ENCODE measurements at regions not wholly inside any gene's neighbourhood (a gene's known extent, or its start where the extent isn't known, plus 50 kb on each side); places are given as distances from the start of the nearest gene placed in this dataset.

DNA sequence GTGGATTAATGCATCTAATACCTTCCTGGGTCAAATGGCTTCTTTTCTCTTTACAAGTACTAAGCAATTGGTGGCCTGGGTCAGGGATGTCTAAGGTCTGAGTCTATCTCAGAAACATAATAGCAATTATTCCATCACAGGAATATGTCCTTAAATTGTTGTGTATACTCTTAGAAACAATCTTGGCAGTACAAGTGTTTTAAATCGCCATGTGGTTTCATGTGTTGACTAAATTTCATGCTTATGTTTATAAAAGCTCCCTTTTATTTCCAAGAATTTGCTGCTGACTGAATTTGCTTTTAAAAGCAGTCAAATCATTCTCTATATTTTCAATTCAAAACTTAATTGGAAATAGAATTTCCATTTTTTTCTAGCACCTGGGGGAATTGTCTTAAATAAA lies 125.3 kb upstream of the PACRGL start (continued):
- TF ChIP-seq, protein P1, sequence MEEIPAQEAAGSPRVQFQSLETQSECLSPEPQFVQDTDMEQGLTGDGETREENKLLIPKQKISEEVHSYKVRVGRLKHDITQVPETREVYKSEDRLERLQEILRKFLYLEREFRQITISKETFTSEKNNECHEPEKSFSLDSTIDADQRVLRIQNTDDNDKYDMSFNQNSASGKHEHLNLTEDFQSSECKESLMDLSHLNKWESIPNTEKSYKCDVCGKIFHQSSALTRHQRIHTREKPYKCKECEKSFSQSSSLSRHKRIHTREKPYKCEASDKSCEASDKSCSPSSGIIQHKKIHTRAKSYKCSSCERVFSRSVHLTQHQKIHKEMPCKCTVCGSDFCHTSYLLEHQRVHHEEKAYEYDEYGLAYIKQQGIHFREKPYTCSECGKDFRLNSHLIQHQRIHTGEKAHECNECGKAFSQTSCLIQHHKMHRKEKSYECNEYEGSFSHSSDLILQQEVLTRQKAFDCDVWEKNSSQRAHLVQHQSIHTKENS (CRISPR knock-in tag; IDR thresholded peaks at IDR 0.05): no peak
- TF ChIP-seq MTA3 (IDR thresholded peaks at IDR 0.05; ENCODE audit: borderline replicate concordance): no peak
- TF ChIP-seq NFIC (IDR thresholded peaks at IDR 0.05): no peak
- no peak for TF ChIP-seq SAP30 (IDR thresholded peaks at IDR 0.05; ENCODE audit: borderline replicate concordance, insufficient read depth, low read depth, low read length, poor library complexity, severe bottlenecking)
- TF ChIP-seq, protein P2, sequence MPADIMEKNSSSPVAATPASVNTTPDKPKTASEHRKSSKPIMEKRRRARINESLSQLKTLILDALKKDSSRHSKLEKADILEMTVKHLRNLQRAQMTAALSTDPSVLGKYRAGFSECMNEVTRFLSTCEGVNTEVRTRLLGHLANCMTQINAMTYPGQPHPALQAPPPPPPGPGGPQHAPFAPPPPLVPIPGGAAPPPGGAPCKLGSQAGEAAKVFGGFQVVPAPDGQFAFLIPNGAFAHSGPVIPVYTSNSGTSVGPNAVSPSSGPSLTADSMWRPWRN (IDR thresholded peaks at IDR 0.05; ENCODE audit: low read depth): no peak

DNA sequence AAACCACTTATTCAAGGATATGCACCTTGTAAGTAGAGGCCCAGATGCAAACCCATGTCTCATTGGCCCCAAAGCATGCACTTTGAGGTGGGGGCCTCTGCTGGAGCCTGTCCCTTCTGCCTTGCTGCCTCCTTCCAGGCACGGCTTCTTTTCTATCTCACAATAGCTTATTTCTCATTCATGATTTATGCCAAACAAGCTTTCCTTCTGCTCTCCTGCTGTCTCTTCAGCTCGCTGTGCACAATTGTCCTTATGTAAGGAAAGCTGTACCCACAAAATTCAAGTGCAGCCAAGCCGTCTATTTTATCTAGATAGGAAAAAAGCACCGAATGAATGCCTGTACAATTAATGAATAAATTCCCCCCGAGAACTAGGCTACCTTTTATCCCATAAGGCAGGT lies 124.8 kb upstream of the PACRGL start:
- Histone ChIP-seq H3K9me1 (ENCODE audit: control insufficient read depth, insufficient read depth, low read length) (no peaks in the 10 kb centered on the region), H3K79me2 (ENCODE audit: control insufficient read depth, insufficient read depth, low read length) (no peaks in the 10 kb centered on the region), H4K20me1 (replicated peaks; ENCODE audit: control insufficient read depth, insufficient read depth, low read length) (no peaks in the 10 kb centered on the region), H2AFZ (ENCODE audit: low read depth, low read length) (no peak overlapping the region), H3K4me2 (ENCODE audit: insufficient read depth, low read length) (no peak overlapping the region), H3K9me3 (replicated peaks; ENCODE audit: control insufficient read depth, insufficient read depth, low read depth, low read length) (no peaks in the 10 kb centered on the region), H3K27me3 (ENCODE audit: control insufficient read depth in 2 of 2, insufficient read depth in 2 of 2, low read length in 2 of 2) (no peaks in the 10 kb centered on the region), H3K36me3 (ENCODE audit: control insufficient read depth, insufficient read depth, low read length) (no peaks in the 10 kb centered on the region), H3K27ac (ENCODE audit: extremely low read depth, low read depth, low read length) (no peak overlapping the region), H3K4me1 (replicated peaks in 1 of 2; ENCODE audit: control insufficient read depth in 2 of 2, insufficient read depth in 2 of 2, low read length in 2 of 2) (no peaks in the 10 kb centered on the region), H3K4me3 (no peak overlapping the region), H3K9ac (ENCODE audit: insufficient read depth in 1 of 2, low read depth in 2 of 2, low read length in 2 of 2) (no peak overlapping the region)
- intact Hi-C loops (cut with micrococcal nuclease) (no loop called here), in situ Hi-C loops (cut with MboI) (no loop called here)
- FAIRE-seq: no peak
- ATAC-seq: no peak
- POLR2A ChIA-PET: no interaction called here
- DNase-seq (ENCODE audit: extremely low read depth in 1 of 4, low spot score in 3 of 4): no peak
- no peak for TF ChIP-seq ZNF324 (CRISPR knock-in tag; IDR thresholded peaks at IDR 0.05)
- no peak for TF ChIP-seq KDM4B (IDR thresholded peaks at IDR 0.05; ENCODE audit: borderline replicate concordance in 2 of 2, low read depth in 1 of 2)
- TF ChIP-seq MTA1 (IDR thresholded peaks at IDR 0.05; ENCODE audit: borderline replicate concordance): no peak
- TF ChIP-seq KAT8 (IDR thresholded peaks at IDR 0.05; ENCODE audit: low read depth): no peak
- TF ChIP-seq, protein P3, sequence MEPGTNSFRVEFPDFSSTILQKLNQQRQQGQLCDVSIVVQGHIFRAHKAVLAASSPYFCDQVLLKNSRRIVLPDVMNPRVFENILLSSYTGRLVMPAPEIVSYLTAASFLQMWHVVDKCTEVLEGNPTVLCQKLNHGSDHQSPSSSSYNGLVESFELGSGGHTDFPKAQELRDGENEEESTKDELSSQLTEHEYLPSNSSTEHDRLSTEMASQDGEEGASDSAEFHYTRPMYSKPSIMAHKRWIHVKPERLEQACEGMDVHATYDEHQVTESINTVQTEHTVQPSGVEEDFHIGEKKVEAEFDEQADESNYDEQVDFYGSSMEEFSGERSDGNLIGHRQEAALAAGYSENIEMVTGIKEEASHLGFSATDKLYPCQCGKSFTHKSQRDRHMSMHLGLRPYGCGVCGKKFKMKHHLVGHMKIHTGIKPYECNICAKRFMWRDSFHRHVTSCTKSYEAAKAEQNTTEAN (CRISPR knock-in tag; IDR thresholded peaks at IDR 0.05): no peak
- TF ChIP-seq ZFP30 (CRISPR knock-in tag; IDR thresholded peaks at IDR 0.05; ENCODE audit: borderline replicate concordance): no peak
- CTCF ChIA-PET (ENCODE audit: low intra/inter-chr PET ratio): no interaction called here
- 21% methylated on average over 5 of the region's 5 CpGs for WGBS (ENCODE audit: insufficient coverage, low coverage, missing lambda C conversion rate)
- BruUV-seq (replicated peaks): no TSS peak
